ENCODE measurements at regions not wholly inside any gene's neighbourhood (a gene's known extent, or its start where the extent isn't known, plus 50 kb on each side); places are given as distances from the start of the nearest gene placed in this dataset.

DNA sequence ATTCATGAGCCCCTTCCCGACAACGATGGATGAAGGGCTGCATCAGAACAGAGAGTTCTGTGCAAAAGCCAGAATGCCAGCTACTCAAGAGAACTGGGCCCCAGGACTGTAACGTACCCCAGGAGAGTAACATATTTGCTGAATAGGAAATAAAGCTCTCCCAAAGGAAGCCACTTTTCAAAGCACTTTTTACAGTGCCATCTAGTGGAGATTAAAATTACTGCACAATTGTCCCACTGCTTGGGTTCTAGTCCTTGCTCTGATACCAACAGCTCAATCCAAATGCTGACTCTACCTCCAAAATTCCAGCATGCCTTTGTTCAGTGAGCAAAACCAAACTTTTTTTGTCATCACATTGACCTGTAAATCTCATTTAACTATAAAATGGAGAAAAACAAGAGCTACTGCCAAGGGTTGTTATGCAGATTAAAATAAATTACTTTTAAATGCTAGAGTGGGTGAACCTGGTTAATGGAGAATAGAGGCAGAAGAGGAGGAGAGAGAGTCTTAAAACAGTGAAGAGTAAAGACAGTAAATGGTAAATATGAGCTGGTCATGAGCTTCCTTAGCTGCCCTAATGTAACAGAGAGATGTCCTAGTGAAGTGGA lies 87.6 kb upstream of the FSHB start:
- H2AFZ ChIP-seq, result no peak overlapping the region
- H4K20me1 ChIP-seq (ENCODE audit: insufficient read depth), result no peaks in the 10 kb centered on the region
- H3K4me3 ChIP-seq, result no peak overlapping the region
- no peaks in the 10 kb centered on the region for H3K79me2 ChIP-seq (ENCODE audit: insufficient read depth)
- no peaks in the 10 kb centered on the region for H3K27me3 ChIP-seq (replicated peaks; ENCODE audit: insufficient read depth)
- 36% methylated on average over 3 of the region's 3 CpGs for WGBS, 2 experiments (ENCODE audit: low coverage in 1 of 2, low lambda C conversion rate in 2 of 2, missing lambda C conversion rate in 2 of 2)
- DNase-seq, result peak; percentile 41
- H3F3A ChIP-seq (ENCODE audit: insufficient read depth), result no peaks in the 10 kb centered on the region
- no peak overlapping the region for H3K4me2 ChIP-seq (ENCODE audit: unreplicated experiment)
- in situ Hi-C loops (cut with MboI), result no loop called here
- H3K9me2 ChIP-seq (ENCODE audit: insufficient read depth), result no peaks in the 10 kb centered on the region
- TF ChIP-seq EZH2phosphoT487 (IDR thresholded peaks at IDR 0.05; ENCODE audit: insufficient read depth, low read depth), result no peak
- TF ChIP-seq EZH2 (IDR thresholded peaks at IDR 0.05; ENCODE audit: insufficient read depth, poor library complexity, severe bottlenecking), result no peak
- H3K4me1 ChIP-seq (ENCODE audit: insufficient read depth), result no peaks in the 10 kb centered on the region
- H3K36me3 ChIP-seq (ENCODE audit: low read depth), result no peaks in the 10 kb centered on the region
- no peak overlapping the region for H3K27ac ChIP-seq
- H3K9me3 ChIP-seq (ENCODE audit: low read depth), result no peaks in the 10 kb centered on the region
- no peak overlapping the region for H3K9ac ChIP-seq

DNA sequence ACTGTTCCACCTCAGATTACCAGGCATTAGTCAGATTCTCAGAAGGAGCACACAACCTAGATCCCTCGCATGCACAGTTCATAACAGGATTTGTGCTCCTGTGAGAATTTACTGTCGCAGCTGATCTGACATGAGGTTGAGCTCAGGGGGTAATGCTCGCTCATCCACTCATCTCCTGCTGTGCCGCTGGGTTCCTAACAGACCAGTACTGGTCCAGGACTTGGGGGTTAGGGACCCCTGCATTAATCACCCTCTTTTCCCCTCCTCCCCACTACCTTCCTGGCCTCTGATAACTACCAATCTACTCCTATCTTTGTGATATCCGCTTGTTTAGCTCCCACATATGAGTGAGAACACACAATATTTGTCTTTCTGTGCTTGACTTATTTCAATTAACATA lies 83.5 kb upstream of the FSHB start:
- in situ Hi-C loops (cut with MboI), result no loop called here

DNA sequence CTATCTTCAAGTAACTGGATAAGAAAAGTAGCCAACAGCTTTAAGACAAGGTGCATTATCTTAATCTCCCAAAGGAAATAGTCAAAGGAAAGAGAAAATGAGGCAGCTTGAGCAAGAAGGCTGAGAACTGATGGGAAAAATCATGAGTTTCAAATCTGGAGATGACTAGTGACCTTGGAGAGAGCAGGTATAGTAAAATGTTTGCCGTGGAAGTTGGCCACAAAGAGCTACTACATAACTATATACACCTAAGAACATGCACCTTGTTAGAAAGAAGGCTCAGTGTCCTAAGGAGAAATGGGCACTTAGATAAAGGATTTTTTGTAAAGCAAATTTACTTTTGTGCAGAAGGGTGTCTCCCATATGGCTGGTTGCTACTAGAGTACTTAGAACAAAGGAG lies 80.8 kb upstream of the FSHB start:
- Histone ChIP-seq H3K4me2 (ENCODE audit: unreplicated experiment) (no peak overlapping the region), H3K4me1 (ENCODE audit: insufficient read depth) (no peaks in the 10 kb centered on the region), H2AFZ (no peak overlapping the region), H4K20me1 (ENCODE audit: insufficient read depth) (no peaks in the 10 kb centered on the region), H3K9me2 (ENCODE audit: insufficient read depth) (no peaks in the 10 kb centered on the region), H3K27ac (no peak overlapping the region), H3F3A (ENCODE audit: insufficient read depth) (no peaks in the 10 kb centered on the region), H3K27me3 (replicated peaks; ENCODE audit: insufficient read depth) (no peaks in the 10 kb centered on the region), H3K79me2 (ENCODE audit: insufficient read depth) (no peaks in the 10 kb centered on the region), H3K9me3 (ENCODE audit: low read depth) (no peaks in the 10 kb centered on the region), H3K4me3 (no peak overlapping the region), H3K9ac (no peak overlapping the region), H3K36me3 (ENCODE audit: low read depth) (no peaks in the 10 kb centered on the region)
- in situ Hi-C loops (cut with MboI), result no loop called here
- no peak for DNase-seq
- TF ChIP-seq EZH2phosphoT487 (IDR thresholded peaks at IDR 0.05; ENCODE audit: insufficient read depth, low read depth), result no peak
- TF ChIP-seq EZH2 (IDR thresholded peaks at IDR 0.05; ENCODE audit: insufficient read depth, poor library complexity, severe bottlenecking), result no peak
- 35 to 52% methylated on average over 1 of the region's 1 CpG for WGBS, 2 experiments (ENCODE audit: low coverage in 1 of 2, low lambda C conversion rate in 2 of 2, missing lambda C conversion rate in 2 of 2)

More for the DNA sequence above, 83.5 kb upstream of the FSHB start:
- Histone ChIP-seq H3K9me3 (ENCODE audit: low read depth) (no peaks in the 10 kb centered on the region), H3K4me1 (ENCODE audit: insufficient read depth) (no peaks in the 10 kb centered on the region), H3K36me3 (ENCODE audit: low read depth) (no peaks in the 10 kb centered on the region), H2AFZ (no peak overlapping the region), H3K4me2 (ENCODE audit: unreplicated experiment) (no peak overlapping the region), H4K20me1 (ENCODE audit: insufficient read depth) (no peaks in the 10 kb centered on the region), H3K27me3 (replicated peaks; ENCODE audit: insufficient read depth) (no peaks in the 10 kb centered on the region), H3K4me3 (no peak overlapping the region), H3K27ac (no peak overlapping the region), H3F3A (ENCODE audit: insufficient read depth) (no peaks in the 10 kb centered on the region), H3K79me2 (ENCODE audit: insufficient read depth) (no peaks in the 10 kb centered on the region), H3K9me2 (ENCODE audit: insufficient read depth) (no peaks in the 10 kb centered on the region), H3K9ac (no peak overlapping the region)
- DNase-seq, result no peak
- TF ChIP-seq EZH2phosphoT487 (IDR thresholded peaks at IDR 0.05; ENCODE audit: insufficient read depth, low read depth) (no peak), EZH2 (IDR thresholded peaks at IDR 0.05; ENCODE audit: insufficient read depth, poor library complexity, severe bottlenecking) (no peak)
- WGBS, 2 experiments (ENCODE audit: low coverage in 1 of 2, low lambda C conversion rate in 2 of 2, missing lambda C conversion rate in 2 of 2), result 66 to 68% methylated on average over 5 of the region's 5 CpGs

DNA sequence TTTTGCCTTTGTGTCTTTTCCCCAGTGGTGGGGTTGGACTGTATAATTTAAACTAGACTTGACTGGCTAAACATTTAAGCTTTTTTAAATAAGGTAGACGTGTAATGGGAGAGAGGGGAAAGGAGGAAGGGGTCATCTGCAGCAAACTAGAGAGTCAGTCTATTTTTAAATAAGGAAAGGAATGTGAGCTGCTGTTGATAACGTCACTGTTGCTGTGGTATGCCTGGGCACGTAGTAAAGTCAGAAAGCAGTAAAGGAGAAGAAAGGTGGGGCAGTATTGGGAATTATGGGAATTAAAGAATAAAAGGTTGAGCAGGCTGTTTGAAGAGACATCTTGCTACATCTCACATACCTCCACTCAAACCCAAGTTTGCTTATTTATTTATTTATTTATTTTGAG lies 80.4 kb upstream of the FSHB start:
- Histone ChIP-seq H3K79me2 (ENCODE audit: insufficient read depth) (no peaks in the 10 kb centered on the region), H3K9me2 (ENCODE audit: insufficient read depth) (no peaks in the 10 kb centered on the region), H3K27me3 (replicated peaks; ENCODE audit: insufficient read depth) (no peaks in the 10 kb centered on the region), H3K9ac (no peak overlapping the region), H3K4me3 (no peak overlapping the region), H3K9me3 (ENCODE audit: low read depth) (no peaks in the 10 kb centered on the region), H4K20me1 (ENCODE audit: insufficient read depth) (no peaks in the 10 kb centered on the region), H2AFZ (no peak overlapping the region), H3K27ac (no peak overlapping the region), H3F3A (ENCODE audit: insufficient read depth) (no peaks in the 10 kb centered on the region), H3K4me2 (ENCODE audit: unreplicated experiment) (no peak overlapping the region), H3K36me3 (ENCODE audit: low read depth) (no peaks in the 10 kb centered on the region), H3K4me1 (ENCODE audit: insufficient read depth) (no peaks in the 10 kb centered on the region)
- no peak for TF ChIP-seq EZH2phosphoT487 (IDR thresholded peaks at IDR 0.05; ENCODE audit: insufficient read depth, low read depth)
- TF ChIP-seq EZH2 (IDR thresholded peaks at IDR 0.05; ENCODE audit: insufficient read depth, poor library complexity, severe bottlenecking), result no peak
- DNase-seq, result no peak
- WGBS, 2 experiments (ENCODE audit: low coverage in 1 of 2, low lambda C conversion rate in 2 of 2, missing lambda C conversion rate in 2 of 2), result 6 to 10% methylated on average over 3 of the region's 3 CpGs
- in situ Hi-C loops (cut with MboI), result no loop called here

DNA sequence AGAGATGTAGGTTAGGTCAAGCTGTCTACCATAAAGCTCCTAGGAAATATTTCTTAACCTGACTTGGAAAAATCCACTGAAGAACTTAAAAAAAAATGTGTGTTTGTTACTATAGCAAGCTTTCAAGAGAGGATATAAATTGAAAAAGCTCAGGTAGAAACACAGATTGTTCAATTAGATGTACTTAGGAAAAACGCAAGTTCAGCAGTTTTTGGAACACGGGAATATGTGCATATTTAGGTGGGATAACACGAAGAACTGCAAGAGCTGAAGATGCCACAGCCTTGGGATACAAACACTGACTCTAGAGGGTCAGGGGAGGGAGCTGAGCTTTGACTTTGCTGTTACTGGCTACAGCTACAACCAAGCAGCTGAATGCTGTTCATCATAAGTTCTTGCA lies 77.8 kb upstream of the FSHB start:
- H3K9me3 ChIP-seq (ENCODE audit: low read depth), result no peaks in the 10 kb centered on the region
- no peak overlapping the region for H3K4me2 ChIP-seq (ENCODE audit: unreplicated experiment)
- no peak overlapping the region for H2AFZ ChIP-seq
- H3K79me2 ChIP-seq (ENCODE audit: insufficient read depth), result no peaks in the 10 kb centered on the region
- in situ Hi-C loops (cut with MboI), result no loop called here
- H3K4me1 ChIP-seq (ENCODE audit: insufficient read depth), result no peaks in the 10 kb centered on the region
- H4K20me1 ChIP-seq (ENCODE audit: insufficient read depth), result no peaks in the 10 kb centered on the region
- H3K4me3 ChIP-seq, result no peak overlapping the region
- H3K9me2 ChIP-seq (ENCODE audit: insufficient read depth), result no peaks in the 10 kb centered on the region
- WGBS, 2 experiments (ENCODE audit: low coverage in 1 of 2, low lambda C conversion rate in 2 of 2, missing lambda C conversion rate in 2 of 2), result 29 to 30% methylated on average over 3 of the region's 3 CpGs
- no peak overlapping the region for H3K9ac ChIP-seq
- H3K36me3 ChIP-seq (ENCODE audit: low read depth), result no peaks in the 10 kb centered on the region
- no peak overlapping the region for H3K27ac ChIP-seq
- H3F3A ChIP-seq (ENCODE audit: insufficient read depth), result no peaks in the 10 kb centered on the region
- TF ChIP-seq EZH2 (IDR thresholded peaks at IDR 0.05; ENCODE audit: insufficient read depth, poor library complexity, severe bottlenecking) (no peak), EZH2phosphoT487 (IDR thresholded peaks at IDR 0.05; ENCODE audit: insufficient read depth, low read depth) (no peak)
- no peaks in the 10 kb centered on the region for H3K27me3 ChIP-seq (replicated peaks; ENCODE audit: insufficient read depth)
- DNase-seq, result no peak
